ENCODE measurements at regions not wholly inside any gene's neighbourhood (a gene's known extent, or its start where the extent isn't known, plus 50 kb on each side); places are given as distances from the start of the nearest gene placed in this dataset.
A peak's percentile ranks its signal among the peaks of the same experiment; 100 is the strongest.

GRCh38 chr18:21162786-21163185 is 51.2 kb upstream of the ROCK1 start:
- Mint-ChIP-seq H3K27me3 (peaks cover 13% of the 10 kb centered on the region), H3K4me1 (no peaks in the 10 kb centered on the region), H3K9me3 (peaks cover 4% of the 10 kb centered on the region), H3K27ac (no peak overlapping the region), H3K36me3 (ENCODE audit: low read depth) (no peaks in the 10 kb centered on the region), H3K4me3 (no peak overlapping the region)
- ATAC-seq (replicated peaks): no peak

- H3K4me1 Mint-ChIP-seq: no peaks in the 10 kb centered on the region
- no peak overlapping the region for H3K27ac Mint-ChIP-seq
- no peak for ATAC-seq (replicated peaks)
- H3K9me3 Mint-ChIP-seq: no peaks in the 10 kb centered on the region
- H3K36me3 Mint-ChIP-seq (ENCODE audit: low read depth): no peaks in the 10 kb centered on the region
- H3K27me3 Mint-ChIP-seq: peaks cover 13% of the 10 kb centered on the region
- no peak overlapping the region for H3K4me3 Mint-ChIP-seq
These were observed 52.3 kb upstream of the ROCK1 start for GRCh38 chr18:21163647-21164547.

GRCh38 chr18:21164548-21165095 is 53.0 kb upstream of the ROCK1 start:
- no peak overlapping the region for H3K4me3 Mint-ChIP-seq
- no peaks in the 10 kb centered on the region for H3K9me3 Mint-ChIP-seq
- peaks cover 13% of the 10 kb centered on the region for H3K27me3 Mint-ChIP-seq
- H3K4me1 Mint-ChIP-seq: no peaks in the 10 kb centered on the region
- H3K36me3 Mint-ChIP-seq (ENCODE audit: low read depth): no peaks in the 10 kb centered on the region
- H3K27ac Mint-ChIP-seq: no peak overlapping the region
- no peak for ATAC-seq (replicated peaks)

- no peaks in the 10 kb centered on the region for H3K9me3 Mint-ChIP-seq
- H3K27ac Mint-ChIP-seq: no peak overlapping the region
- H3K27me3 Mint-ChIP-seq: peaks cover 1% of the 10 kb centered on the region
- no peak overlapping the region for H3K4me3 Mint-ChIP-seq
- no peak for ATAC-seq (replicated peaks)
- H3K4me1 Mint-ChIP-seq: no peaks in the 10 kb centered on the region
- H3K36me3 Mint-ChIP-seq (ENCODE audit: low read depth): no peaks in the 10 kb centered on the region
These were observed 56.2 kb upstream of the ROCK1 start for GRCh38 chr18:21167641-21168377.

GRCh38 chr18:21168880-21169279 is 57.3 kb upstream of the ROCK1 start:
- no peak for ATAC-seq (replicated peaks)
- Mint-ChIP-seq H3K27me3 (no peaks in the 10 kb centered on the region), H3K4me3 (no peak overlapping the region), H3K9me3 (no peaks in the 10 kb centered on the region), H3K27ac (no peak overlapping the region), H3K4me1 (no peaks in the 10 kb centered on the region), H3K36me3 (ENCODE audit: low read depth) (no peaks in the 10 kb centered on the region)

- Mint-ChIP-seq H3K9me3 (no peaks in the 10 kb centered on the region), H3K4me1 (peaks cover 6% of the 10 kb centered on the region), H3K27ac (no peak overlapping the region), H3K36me3 (ENCODE audit: low read depth) (no peaks in the 10 kb centered on the region), H3K27me3 (no peaks in the 10 kb centered on the region), H3K4me3 (no peak overlapping the region)
- ATAC-seq (replicated peaks): peak; percentile 29
These were observed 64.2 kb upstream of the GREB1L start for GRCh38 chr18:21177822-21178221.

GRCh38 chr18:21179590-21180220 is 62.3 kb upstream of the GREB1L start:
- H3K4me1 Mint-ChIP-seq: peaks cover 6% of the 10 kb centered on the region
- no peak overlapping the region for H3K4me3 Mint-ChIP-seq
- no peak overlapping the region for H3K27ac Mint-ChIP-seq
- H3K9me3 Mint-ChIP-seq: no peaks in the 10 kb centered on the region
- H3K27me3 Mint-ChIP-seq: no peaks in the 10 kb centered on the region
- H3K36me3 Mint-ChIP-seq (ENCODE audit: low read depth): no peaks in the 10 kb centered on the region
- ATAC-seq (replicated peaks): peak; percentile 51

- H3K4me1 Mint-ChIP-seq: peaks cover 6% of the 10 kb centered on the region
- H3K9me3 Mint-ChIP-seq: no peaks in the 10 kb centered on the region
- no peak overlapping the region for H3K4me3 Mint-ChIP-seq
- no peaks in the 10 kb centered on the region for H3K36me3 Mint-ChIP-seq (ENCODE audit: low read depth)
- no peaks in the 10 kb centered on the region for H3K27me3 Mint-ChIP-seq
- H3K27ac Mint-ChIP-seq: no peak overlapping the region
- ATAC-seq (replicated peaks): no peak
These were observed 61.4 kb upstream of the GREB1L start for GRCh38 chr18:21180588-21180987.

- Mint-ChIP-seq H3K4me3 (no peak overlapping the region), H3K27ac (no peak overlapping the region), H3K36me3 (ENCODE audit: low read depth) (no peaks in the 10 kb centered on the region), H3K27me3 (no peaks in the 10 kb centered on the region), H3K9me3 (no peaks in the 10 kb centered on the region), H3K4me1 (peaks cover 6% of the 10 kb centered on the region)
- ATAC-seq (replicated peaks): no peak
These were observed 60.3 kb upstream of the GREB1L start for GRCh38 chr18:21181766-21182165.

GRCh38 chr18:21183670-21184069 is 58.4 kb upstream of the GREB1L start:
- no peaks in the 10 kb centered on the region for H3K9me3 Mint-ChIP-seq
- no peak for ATAC-seq (replicated peaks)
- no peak overlapping the region for H3K4me3 Mint-ChIP-seq
- no peak overlapping the region for H3K27ac Mint-ChIP-seq
- no peaks in the 10 kb centered on the region for H3K4me1 Mint-ChIP-seq
- no peaks in the 10 kb centered on the region for H3K36me3 Mint-ChIP-seq (ENCODE audit: low read depth)
- no peaks in the 10 kb centered on the region for H3K27me3 Mint-ChIP-seq

GRCh38 chr18:21184396-21184996 is 57.5 kb upstream of the GREB1L start:
- no peak for ATAC-seq (replicated peaks)
- H3K36me3 Mint-ChIP-seq (ENCODE audit: low read depth): no peaks in the 10 kb centered on the region

GRCh38 chr18:21187886-21188285 is 54.1 kb upstream of the GREB1L start:
- no peaks in the 10 kb centered on the region for H3K36me3 Mint-ChIP-seq (ENCODE audit: low read depth)
- H3K4me3 Mint-ChIP-seq: no peak overlapping the region
- ATAC-seq (replicated peaks): no peak
- H3K9me3 Mint-ChIP-seq: no peaks in the 10 kb centered on the region
- no peaks in the 10 kb centered on the region for H3K27me3 Mint-ChIP-seq
- H3K27ac Mint-ChIP-seq: no peak overlapping the region
- no peaks in the 10 kb centered on the region for H3K4me1 Mint-ChIP-seq

More at GRCh38 chr18:21184396-21184996, 57.5 kb upstream of the GREB1L start:
- Mint-ChIP-seq H3K4me3 (no peak overlapping the region), H3K27ac (no peak overlapping the region), H3K9me3 (no peaks in the 10 kb centered on the region), H3K27me3 (no peaks in the 10 kb centered on the region), H3K4me1 (no peaks in the 10 kb centered on the region)

GRCh38 chr18:21191596-21192307 is 50.3 kb upstream of the GREB1L start:
- peaks cover 7% of the 10 kb centered on the region for H3K27me3 Mint-ChIP-seq
- no peaks in the 10 kb centered on the region for H3K36me3 Mint-ChIP-seq (ENCODE audit: low read depth)
- H3K4me1 Mint-ChIP-seq: no peaks in the 10 kb centered on the region
- H3K27ac Mint-ChIP-seq: no peak overlapping the region
- H3K4me3 Mint-ChIP-seq: no peak overlapping the region
- no peak for ATAC-seq (replicated peaks)
- H3K9me3 Mint-ChIP-seq: no peaks in the 10 kb centered on the region

All from activated T-helper 17 cell treated with anti-CD3 and anti-CD28 coated beads, Interleukin-2, amount 50 U/mL, for 72 hours (primary cell).